Gastroesophageal sphincter (tissue), 3 donors: ENCODE measurements at regions not wholly inside any gene's neighbourhood (a gene's known extent, or its start where the extent isn't known, plus 50 kb on each side); places are given as distances from the start of the nearest gene placed in this dataset.
"Not testable (repeated sequence)": the region's sequence is repeated elsewhere in the genome, so short reads cannot be mapped to it uniquely, and the experiment has no call there.

ENCODE experiments used
- CTCF ChIP-seq, 4 experiments: fragments of 200-600 bp in 2 of 4; fragments of 450-650 bp in 2 of 4; sonication (generic) in 1 of 4; IDR thresholded peaks; one replicate each; pipeline ENCODE4 v1.5.1; 2017 to 2019; ENCODE audit warnings: antibody characterized with exemption in 4 of 4, mild to moderate bottlenecking in 2 of 4, moderate library complexity in 2 of 4
- EP300 ChIP-seq: sonication (generic); formaldehyde crosslinking; IDR thresholded peaks from one replicate; pipeline ENCODE4 v1.6.1; 2017; ENCODE audit warnings: antibody characterized with exemption, mild to moderate bottlenecking
- POLR2A ChIP-seq, 2 donors: fragments of 450-650 bp; IDR thresholded peaks; one replicate each; pipeline ENCODE4 v1.6.1; 2017; ENCODE audit warnings: antibody characterized with exemption in 2 of 2, mild to moderate bottlenecking in 2 of 2, moderate library complexity in 1 of 2
- POLR2AphosphoS5 ChIP-seq: sonication (generic); formaldehyde crosslinking; IDR thresholded peaks from one replicate; pipeline ENCODE4 v1.6.1; 2017; ENCODE audit warnings: antibody characterized with exemption

DNA sequence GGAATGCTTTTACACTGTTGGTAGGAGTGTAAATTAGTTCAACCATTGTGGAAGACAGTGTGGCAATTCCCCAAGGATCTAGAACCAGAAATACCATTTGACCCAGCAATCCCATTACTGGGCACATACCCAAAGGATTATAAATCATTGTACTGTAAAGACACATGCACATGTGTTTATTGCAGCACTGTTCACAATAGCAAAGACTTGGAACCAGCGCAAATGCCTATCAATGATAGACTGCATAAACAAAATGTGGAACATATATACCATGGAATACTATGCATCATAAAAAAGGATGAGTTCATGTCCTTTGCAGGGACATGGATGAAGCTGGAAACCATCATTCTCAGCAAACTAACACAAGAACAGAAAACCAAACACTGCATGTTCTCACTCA, 174.8 kb upstream of the KRR1 start:
- not testable (repeated sequence) for TF ChIP-seq POLR2A (IDR thresholded peaks at IDR 0.05); CTCF (IDR thresholded peaks at IDR 0.05); EP300; POLR2AphosphoS5
